Hepatocyte (in vitro differentiated cells): ENCODE measurements at regions not wholly inside any gene's neighbourhood (a gene's known extent, or its start where the extent isn't known, plus 50 kb on each side); places are given as distances from the start of the nearest gene placed in this dataset.

Experiments
- DNase-seq: peaks from one replicate; pipeline ENCODE4 v3.0.0-alpha.2; 2016; ENCODE audit warnings: low spot score
- H2AFZ ChIP-seq: fragments of 200-600 bp; sonication (generic); 2 replicates; pipeline ENCODE4 v1.6.0; 2016; ENCODE audit warnings: antibody characterized with exemption, mild to moderate bottlenecking
- H3K27ac ChIP-seq: fragments of 200-600 bp; sonication (generic); 2 replicates; pipeline ENCODE4 v1.5.1; 2016; ENCODE audit warnings: mild to moderate bottlenecking
- H3K27me3 ChIP-seq: fragments of 200-600 bp; sonication (generic); 2 replicates; pipeline ENCODE4 v1.6.1; 2016
- H3K36me3 ChIP-seq: fragments of 200-600 bp; sonication (generic); replicated peaks from 2 replicates; pipeline ENCODE4 v1.5.1; 2016; ENCODE audit warnings: low read depth; ENCODE audit not compliant: insufficient read depth
- H3K4me1 ChIP-seq: fragments of 200-600 bp; sonication (generic); 2 replicates; pipeline ENCODE4 v1.5.1; 2016; ENCODE audit warnings: mild to moderate bottlenecking, moderate library complexity; ENCODE audit not compliant: insufficient read depth
- H3K4me2 ChIP-seq: fragments of 200-600 bp; sonication (generic); 2 replicates; pipeline ENCODE4 v1.6.0; 2016
- H3K4me3 ChIP-seq: fragments of 200-600 bp; sonication (generic); 2 replicates; pipeline ENCODE4 v1.5.1; 2016; ENCODE audit warnings: mild to moderate bottlenecking
- H3K79me2 ChIP-seq: fragments of 200-600 bp; sonication (generic); 2 replicates; pipeline ENCODE4 v1.6.0; 2017; ENCODE audit warnings: mild to moderate bottlenecking
- H3K9me2 ChIP-seq: fragments of 200-600 bp; sonication (generic); replicated peaks from 2 replicates; pipeline ENCODE4 v1.6.0; 2017; ENCODE audit warnings: mild to moderate bottlenecking; ENCODE audit not compliant: insufficient read depth
- H3K9me3 ChIP-seq: fragments of 200-600 bp; sonication (generic); 2 replicates; pipeline ENCODE4 v1.5.1; 2016; ENCODE audit warnings: low read depth, mild to moderate bottlenecking
- H4K20me1 ChIP-seq: fragments of 200-600 bp; sonication (generic); 2 replicates; pipeline ENCODE4 v1.6.0; 2016; ENCODE audit warnings: mild to moderate bottlenecking; ENCODE audit not compliant: insufficient read depth, poor library complexity, severe bottlenecking
- EZH2 ChIP-seq: fragments of 200-600 bp; sonication (generic); IDR thresholded peaks from 2 replicates; pipeline ENCODE4 v1.6.1; 2016; ENCODE audit warnings: antibody characterized with exemption, mild to moderate bottlenecking, borderline replicate concordance
- EZH2phosphoT487 ChIP-seq: fragments of 200-600 bp; sonication (generic); IDR thresholded peaks from one replicate; pipeline ENCODE4 v1.6.1; 2018; ENCODE audit warnings: antibody characterized with exemption, mild to moderate bottlenecking, low read depth, moderate library complexity; ENCODE audit not compliant: unreplicated experiment, severe bottlenecking
- WGBS: methylation state at CpG from one replicate; pipeline ENCODE4 v1.1.6; 2016; ENCODE audit warnings: low lambda C conversion rate; ENCODE audit errors: missing lambda C conversion rate; 5-methylcytosine and 5-hydroxymethylcytosine counted together
- TF ChIP-seq, protein P1 (sequence below): fragments of 200-600 bp; sonication (generic); IDR thresholded peaks from 2 replicates; pipeline ENCODE4 v1.5.1; 2016; ENCODE audit warnings: antibody characterized with exemption, mild to moderate bottlenecking; ENCODE audit not compliant: poor library complexity

DNA sequence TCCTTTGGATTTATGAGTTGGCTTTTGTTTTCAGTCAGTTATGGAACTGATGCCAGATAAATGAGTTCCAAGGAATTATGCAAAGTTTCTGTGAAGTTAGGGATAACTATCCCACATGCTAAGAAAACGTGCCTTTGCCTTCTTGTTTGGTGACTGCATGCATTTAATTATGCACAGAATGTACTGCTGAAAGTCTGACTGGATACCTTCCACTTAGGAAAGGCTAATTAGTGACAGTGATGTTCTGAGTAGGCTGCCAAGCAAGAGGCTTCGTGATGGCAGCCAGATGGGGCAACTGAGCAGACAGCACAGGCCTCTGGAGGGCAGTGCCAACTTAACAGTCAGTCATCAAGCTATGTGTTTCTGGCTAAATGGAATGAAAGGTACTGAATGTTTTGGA lies 289.9 kb downstream of the CD109 start:
- no peak for DNase-seq
- no peak overlapping the region for H2AFZ ChIP-seq
- no peaks in the 10 kb centered on the region for H3K36me3 ChIP-seq
- H3K27ac ChIP-seq: no peak overlapping the region
- no peaks in the 10 kb centered on the region for H3K9me2 ChIP-seq
- no peak overlapping the region for H3K4me2 ChIP-seq
- no peak overlapping the region for H3K4me3 ChIP-seq
- WGBS: 54% methylated on average over 2 of the region's 2 CpGs
- H3K4me1 ChIP-seq: no peaks in the 10 kb centered on the region
- no peaks in the 10 kb centered on the region for H3K79me2 ChIP-seq
- TF ChIP-seq EZH2 (no peak), EZH2phosphoT487 (no peak)
- TF ChIP-seq, protein P1, sequence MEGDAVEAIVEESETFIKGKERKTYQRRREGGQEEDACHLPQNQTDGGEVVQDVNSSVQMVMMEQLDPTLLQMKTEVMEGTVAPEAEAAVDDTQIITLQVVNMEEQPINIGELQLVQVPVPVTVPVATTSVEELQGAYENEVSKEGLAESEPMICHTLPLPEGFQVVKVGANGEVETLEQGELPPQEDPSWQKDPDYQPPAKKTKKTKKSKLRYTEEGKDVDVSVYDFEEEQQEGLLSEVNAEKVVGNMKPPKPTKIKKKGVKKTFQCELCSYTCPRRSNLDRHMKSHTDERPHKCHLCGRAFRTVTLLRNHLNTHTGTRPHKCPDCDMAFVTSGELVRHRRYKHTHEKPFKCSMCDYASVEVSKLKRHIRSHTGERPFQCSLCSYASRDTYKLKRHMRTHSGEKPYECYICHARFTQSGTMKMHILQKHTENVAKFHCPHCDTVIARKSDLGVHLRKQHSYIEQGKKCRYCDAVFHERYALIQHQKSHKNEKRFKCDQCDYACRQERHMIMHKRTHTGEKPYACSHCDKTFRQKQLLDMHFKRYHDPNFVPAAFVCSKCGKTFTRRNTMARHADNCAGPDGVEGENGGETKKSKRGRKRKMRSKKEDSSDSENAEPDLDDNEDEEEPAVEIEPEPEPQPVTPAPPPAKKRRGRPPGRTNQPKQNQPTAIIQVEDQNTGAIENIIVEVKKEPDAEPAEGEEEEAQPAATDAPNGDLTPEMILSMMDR: no peak
- H4K20me1 ChIP-seq: no peaks in the 10 kb centered on the region
- no peaks in the 10 kb centered on the region for H3K27me3 ChIP-seq
- H3K9me3 ChIP-seq: no peaks in the 10 kb centered on the region

DNA sequence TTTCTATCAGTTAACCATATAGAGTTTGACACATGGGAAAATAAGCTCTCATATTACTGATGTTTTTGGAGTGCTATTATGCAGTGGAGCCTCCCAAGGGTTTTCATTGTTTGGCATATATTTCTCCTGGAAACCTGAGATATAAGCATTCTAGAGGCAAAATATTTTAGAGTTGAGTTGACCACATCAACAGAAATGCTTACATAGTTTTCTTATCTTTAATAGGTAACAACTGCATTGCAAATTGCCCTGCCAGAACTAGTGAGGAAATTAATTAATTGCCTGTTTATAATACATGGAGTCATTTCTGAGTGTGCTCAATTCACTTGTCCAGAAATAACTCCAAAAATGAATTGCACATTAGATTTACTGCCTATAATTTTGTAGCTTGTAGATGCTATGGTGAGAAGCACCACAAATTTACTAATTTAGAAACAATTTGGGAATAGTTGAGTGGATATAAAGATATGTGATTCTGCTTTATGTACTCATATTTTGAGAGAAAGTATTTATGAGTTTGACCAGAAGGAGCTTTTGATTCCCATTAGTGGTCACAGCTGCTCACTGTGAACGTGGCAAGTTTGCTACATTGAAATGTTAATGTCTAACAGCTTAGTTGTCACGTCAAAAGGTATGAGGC lies 288.7 kb downstream of the CD109 start:
- H3K4me2 ChIP-seq: no peak overlapping the region
- no peaks in the 10 kb centered on the region for H3K36me3 ChIP-seq
- no peaks in the 10 kb centered on the region for H3K9me2 ChIP-seq
- no peak for DNase-seq
- no peak for TF ChIP-seq EZH2phosphoT487
- TF ChIP-seq, protein P1: no peak
- TF ChIP-seq EZH2: no peak
- no peak overlapping the region for H2AFZ ChIP-seq
- 79% methylated on average over 2 of the region's 2 CpGs for WGBS
- H3K4me1 ChIP-seq: no peaks in the 10 kb centered on the region
- no peak overlapping the region for H3K27ac ChIP-seq
- H3K9me3 ChIP-seq: no peaks in the 10 kb centered on the region
- H3K4me3 ChIP-seq: no peak overlapping the region
- no peaks in the 10 kb centered on the region for H3K27me3 ChIP-seq
- no peaks in the 10 kb centered on the region for H3K79me2 ChIP-seq
- H4K20me1 ChIP-seq: no peaks in the 10 kb centered on the region

DNA sequence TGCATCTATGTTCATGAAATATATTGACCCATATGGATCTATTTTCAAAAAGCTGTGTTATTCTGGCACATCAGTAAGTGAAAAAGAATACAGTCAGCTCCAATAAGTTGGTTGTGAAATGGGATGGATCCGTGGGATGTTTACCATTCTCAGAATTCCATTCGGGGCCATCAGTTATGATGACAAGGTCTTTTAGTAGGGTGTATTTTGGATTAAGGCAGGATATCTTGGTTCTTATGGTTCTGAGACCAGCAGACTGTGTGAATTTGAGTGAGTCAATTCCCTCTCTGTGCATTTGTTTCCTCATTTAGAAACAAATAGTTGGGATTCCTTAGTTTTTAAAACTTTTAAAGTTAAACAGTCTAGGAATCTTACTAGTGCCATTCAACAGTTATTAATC lies 287.4 kb downstream of the CD109 start:
- H3K4me1 ChIP-seq: no peaks in the 10 kb centered on the region
- H3K4me2 ChIP-seq: no peak overlapping the region
- no peak for TF ChIP-seq EZH2
- TF ChIP-seq, protein P1: no peak
- TF ChIP-seq EZH2phosphoT487: no peak
- 54% methylated on average over 2 of the region's 2 CpGs for WGBS
- no peaks in the 10 kb centered on the region for H3K79me2 ChIP-seq
- H4K20me1 ChIP-seq: no peaks in the 10 kb centered on the region
- H3K36me3 ChIP-seq: no peaks in the 10 kb centered on the region
- H3K27ac ChIP-seq: no peak overlapping the region
- no peak overlapping the region for H3K4me3 ChIP-seq
- no peaks in the 10 kb centered on the region for H3K27me3 ChIP-seq
- no peak for DNase-seq
- no peak overlapping the region for H2AFZ ChIP-seq
- H3K9me3 ChIP-seq: no peaks in the 10 kb centered on the region
- H3K9me2 ChIP-seq: no peaks in the 10 kb centered on the region

DNA sequence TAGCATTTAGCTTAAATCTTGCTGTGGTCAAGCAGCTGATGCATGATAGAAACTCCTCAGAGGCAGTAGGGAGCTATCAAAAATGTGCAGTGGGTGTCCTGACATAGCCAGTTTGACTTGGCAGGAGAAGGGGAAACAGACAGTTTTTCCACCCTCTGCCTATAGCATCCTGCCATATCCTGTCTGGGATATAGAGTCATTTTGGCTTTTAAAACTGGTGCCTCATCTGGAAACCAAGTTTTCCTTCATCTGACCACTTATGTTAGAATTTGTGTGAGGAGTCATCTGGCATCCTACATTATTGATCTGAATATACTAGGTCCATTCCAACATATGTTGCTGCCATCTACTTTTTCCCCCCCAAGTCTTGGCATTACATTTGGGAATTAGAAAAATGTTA lies 284.1 kb downstream of the CD109 start:
- TF ChIP-seq, protein P1: no peak
- TF ChIP-seq EZH2: no peak
- no peak for TF ChIP-seq EZH2phosphoT487
- H3K4me3 ChIP-seq: no peak overlapping the region
- H2AFZ ChIP-seq: no peak overlapping the region
- no peaks in the 10 kb centered on the region for H3K27me3 ChIP-seq
- no peaks in the 10 kb centered on the region for H3K79me2 ChIP-seq
- no peaks in the 10 kb centered on the region for H3K9me3 ChIP-seq
- H3K9me2 ChIP-seq: no peaks in the 10 kb centered on the region
- no peaks in the 10 kb centered on the region for H3K4me1 ChIP-seq
- no peak overlapping the region for H3K27ac ChIP-seq
- H3K4me2 ChIP-seq: no peak overlapping the region
- H3K36me3 ChIP-seq: no peaks in the 10 kb centered on the region
- DNase-seq: no peak
- H4K20me1 ChIP-seq: no peaks in the 10 kb centered on the region
